ENCODE measurements at regions not wholly inside any gene's neighbourhood (a gene's known extent, or its start where the extent isn't known, plus 50 kb on each side); places are given as distances from the start of the nearest gene placed in this dataset.

DNA sequence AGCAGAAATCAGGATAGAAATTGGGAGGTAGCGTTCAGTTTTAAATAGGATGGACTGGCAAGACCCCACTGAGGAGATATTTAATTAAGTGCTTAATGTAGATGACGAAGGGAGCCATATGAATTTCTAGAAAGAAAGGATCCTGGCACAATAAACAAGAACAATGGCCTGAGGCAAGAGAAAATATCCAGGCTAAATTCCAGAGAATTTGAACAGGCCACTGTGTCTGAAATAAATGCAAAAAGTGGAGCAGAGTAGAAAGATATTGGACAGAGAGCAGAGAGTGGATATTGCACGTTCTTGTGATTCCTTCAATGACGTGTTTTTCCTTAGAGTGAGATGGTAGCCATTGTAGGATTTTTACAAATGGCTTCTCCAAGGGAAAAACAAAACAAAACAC, 1504.8 kb downstream of the C4orf33 start:
- TF ChIP-seq FOXA1 (IDR thresholded peaks at IDR 0.05) (no peak), NFRKB (IDR thresholded peaks at IDR 0.05) (no peak), ARNT (IDR thresholded peaks at IDR 0.05) (no peak), BHLHE40 (IDR thresholded peaks at IDR 0.05; ENCODE audit: borderline replicate concordance) (no peak), CTBP1 (IDR thresholded peaks at IDR 0.05; ENCODE audit: borderline replicate concordance) (no peak), SUZ12 (IDR thresholded peaks at IDR 0.05) (no peak), SP1 (IDR thresholded peaks at IDR 0.05) (no peak), LEF1 (IDR thresholded peaks at IDR 0.05; ENCODE audit: borderline replicate concordance) (no peak), FOXM1 (IDR thresholded peaks at IDR 0.05; ENCODE audit: borderline replicate concordance) (no peak)

Measured in HEK293T (cell line).